ENCODE measurements at regions not wholly inside any gene's neighbourhood (a gene's known extent, or its start where the extent isn't known, plus 50 kb on each side); places are given as distances from the start of the nearest gene placed in this dataset.

DNA sequence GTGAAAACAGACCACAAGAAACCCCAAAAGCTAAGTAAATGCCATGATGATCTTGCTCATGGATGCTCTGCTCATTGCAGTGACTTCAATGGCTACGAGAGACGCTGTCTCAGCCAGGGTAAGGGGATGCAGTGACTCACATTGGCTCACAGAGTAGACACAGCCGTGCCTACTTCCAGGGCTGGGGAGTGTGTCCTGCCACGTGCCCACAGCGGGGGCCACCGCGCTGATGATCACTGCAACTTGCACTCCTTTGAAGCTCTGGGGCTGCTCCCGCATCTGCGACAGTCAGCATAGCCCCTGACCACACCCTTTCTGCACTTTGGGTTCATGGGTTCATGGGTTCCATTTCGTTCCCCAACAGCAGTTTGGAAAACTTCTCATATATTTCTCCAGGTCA is 231.4 kb upstream of the RPL38 start:
- POLR2A ChIA-PET = no interaction called here
- Mint-ChIP-seq H3K36me3 (ENCODE audit: insufficient read depth, unreplicated experiment) (no peaks in the 10 kb centered on the region), H3K27ac (ENCODE audit: low read depth, unreplicated experiment) (no peak overlapping the region), H3K4me1 (ENCODE audit: insufficient read depth, unreplicated experiment) (no peaks in the 10 kb centered on the region), H3K4me3 (ENCODE audit: unreplicated experiment) (no peak overlapping the region), H3K9me3 (ENCODE audit: unreplicated experiment) (no peaks in the 10 kb centered on the region), H3K27me3 (ENCODE audit: insufficient read depth, unreplicated experiment) (peaks cover 66% of the 10 kb centered on the region)
- TF ChIP-seq, protein P1, sequence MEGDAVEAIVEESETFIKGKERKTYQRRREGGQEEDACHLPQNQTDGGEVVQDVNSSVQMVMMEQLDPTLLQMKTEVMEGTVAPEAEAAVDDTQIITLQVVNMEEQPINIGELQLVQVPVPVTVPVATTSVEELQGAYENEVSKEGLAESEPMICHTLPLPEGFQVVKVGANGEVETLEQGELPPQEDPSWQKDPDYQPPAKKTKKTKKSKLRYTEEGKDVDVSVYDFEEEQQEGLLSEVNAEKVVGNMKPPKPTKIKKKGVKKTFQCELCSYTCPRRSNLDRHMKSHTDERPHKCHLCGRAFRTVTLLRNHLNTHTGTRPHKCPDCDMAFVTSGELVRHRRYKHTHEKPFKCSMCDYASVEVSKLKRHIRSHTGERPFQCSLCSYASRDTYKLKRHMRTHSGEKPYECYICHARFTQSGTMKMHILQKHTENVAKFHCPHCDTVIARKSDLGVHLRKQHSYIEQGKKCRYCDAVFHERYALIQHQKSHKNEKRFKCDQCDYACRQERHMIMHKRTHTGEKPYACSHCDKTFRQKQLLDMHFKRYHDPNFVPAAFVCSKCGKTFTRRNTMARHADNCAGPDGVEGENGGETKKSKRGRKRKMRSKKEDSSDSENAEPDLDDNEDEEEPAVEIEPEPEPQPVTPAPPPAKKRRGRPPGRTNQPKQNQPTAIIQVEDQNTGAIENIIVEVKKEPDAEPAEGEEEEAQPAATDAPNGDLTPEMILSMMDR (IDR thresholded peaks at IDR 0.05; ENCODE audit: unreplicated experiment) = no peak
- CTCF ChIA-PET = no interaction called here
- intact Hi-C loops (cut with micrococcal nuclease) = no loop called here
- no TSS peak for BruUV-seq (replicated peaks)
- DNase-seq (ENCODE audit: unreplicated experiment) = no peak

DNA sequence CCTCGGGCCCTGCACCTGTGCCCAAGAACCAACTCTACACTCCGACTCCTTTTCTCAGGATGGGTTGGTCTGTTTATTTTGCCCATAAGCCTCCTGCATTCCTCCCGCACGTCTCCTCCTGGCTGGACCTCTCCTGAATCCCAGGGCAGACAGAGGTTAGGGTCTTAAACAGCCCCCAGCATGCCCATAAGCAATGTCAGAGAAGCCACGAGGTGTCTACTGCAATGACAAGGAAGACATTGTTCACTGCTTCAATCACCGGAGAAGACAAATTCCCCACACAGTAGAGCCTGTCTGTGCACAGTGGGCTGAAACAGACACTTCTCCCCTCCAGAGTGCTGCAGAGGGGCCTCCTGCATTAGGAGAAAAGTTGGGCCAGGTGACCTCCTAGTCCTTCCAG is 230.6 kb upstream of the RPL38 start:
- ChIA-PET POLR2A (no interaction called here), CTCF (no interaction called here)
- no peaks in the 10 kb centered on the region for H3K9me3 Mint-ChIP-seq (ENCODE audit: unreplicated experiment)
- no TSS peak for BruUV-seq (replicated peaks)
- H3K36me3 Mint-ChIP-seq (ENCODE audit: insufficient read depth, unreplicated experiment) = no peaks in the 10 kb centered on the region
- intact Hi-C loops (cut with micrococcal nuclease) = no loop called here
- no peak overlapping the region for H3K4me3 Mint-ChIP-seq (ENCODE audit: unreplicated experiment)
- TF ChIP-seq, protein P1 (IDR thresholded peaks at IDR 0.05; ENCODE audit: unreplicated experiment) = no peak
- no peaks in the 10 kb centered on the region for H3K4me1 Mint-ChIP-seq (ENCODE audit: insufficient read depth, unreplicated experiment)
- DNase-seq (ENCODE audit: unreplicated experiment) = no peak
- H3K27ac Mint-ChIP-seq (ENCODE audit: low read depth, unreplicated experiment) = no peak overlapping the region
- H3K27me3 Mint-ChIP-seq (ENCODE audit: insufficient read depth, unreplicated experiment) = peaks cover 66% of the 10 kb centered on the region

DNA sequence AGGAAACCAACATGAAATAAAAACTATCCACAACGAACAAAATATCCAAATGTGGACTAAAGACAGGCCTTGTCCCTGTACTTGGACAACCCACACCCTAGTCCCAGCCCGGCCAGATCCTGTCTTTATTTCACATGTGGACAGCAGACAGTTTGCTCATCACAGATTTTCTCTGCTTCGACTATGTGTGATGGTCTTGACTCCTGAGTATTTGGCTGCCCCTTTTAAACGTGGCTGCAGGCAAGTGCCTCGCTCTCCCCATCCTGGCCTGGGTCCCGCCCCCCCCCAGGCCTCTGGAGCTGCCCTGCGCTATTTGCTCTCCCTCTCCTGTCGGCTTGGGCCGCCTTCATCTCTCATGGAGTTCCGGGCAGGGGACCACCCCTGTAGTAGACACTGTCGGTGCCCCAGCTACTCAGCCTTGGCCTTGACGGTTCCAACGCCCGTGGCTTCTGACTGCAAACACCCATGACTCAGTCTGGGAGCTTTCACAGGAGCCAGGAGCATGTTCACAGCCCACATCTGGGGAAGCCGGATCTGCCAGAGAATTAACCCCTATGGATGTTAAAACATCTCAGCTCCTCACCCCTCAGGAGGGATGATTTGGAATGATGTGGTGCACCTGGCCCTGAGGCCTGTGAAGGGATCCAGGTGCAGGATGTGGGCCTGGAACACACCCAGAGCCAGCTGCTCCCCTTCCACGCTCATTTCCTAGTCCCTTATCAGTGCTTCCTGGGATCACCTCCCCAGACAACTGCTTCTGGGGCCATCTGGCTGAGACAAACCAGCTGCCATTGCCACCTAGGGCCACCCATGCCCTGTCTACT is 229.7 kb upstream of the RPL38 start:
- no TSS peak for BruUV-seq (replicated peaks)
- CTCF ChIA-PET = no interaction called here
- H3K4me1 Mint-ChIP-seq (ENCODE audit: insufficient read depth, unreplicated experiment) = no peaks in the 10 kb centered on the region
- no peaks in the 10 kb centered on the region for H3K36me3 Mint-ChIP-seq (ENCODE audit: insufficient read depth, unreplicated experiment)
- intact Hi-C loops (cut with micrococcal nuclease) = no loop called here
- peaks cover 66% of the 10 kb centered on the region for H3K27me3 Mint-ChIP-seq (ENCODE audit: insufficient read depth, unreplicated experiment)
- no peak overlapping the region for H3K4me3 Mint-ChIP-seq (ENCODE audit: unreplicated experiment)
- POLR2A ChIA-PET = no interaction called here
- no peaks in the 10 kb centered on the region for H3K9me3 Mint-ChIP-seq (ENCODE audit: unreplicated experiment)
- no peak overlapping the region for H3K27ac Mint-ChIP-seq (ENCODE audit: low read depth, unreplicated experiment)
- TF ChIP-seq, protein P1 (IDR thresholded peaks at IDR 0.05; ENCODE audit: unreplicated experiment) = no peak
- no peak for DNase-seq (ENCODE audit: unreplicated experiment)

DNA sequence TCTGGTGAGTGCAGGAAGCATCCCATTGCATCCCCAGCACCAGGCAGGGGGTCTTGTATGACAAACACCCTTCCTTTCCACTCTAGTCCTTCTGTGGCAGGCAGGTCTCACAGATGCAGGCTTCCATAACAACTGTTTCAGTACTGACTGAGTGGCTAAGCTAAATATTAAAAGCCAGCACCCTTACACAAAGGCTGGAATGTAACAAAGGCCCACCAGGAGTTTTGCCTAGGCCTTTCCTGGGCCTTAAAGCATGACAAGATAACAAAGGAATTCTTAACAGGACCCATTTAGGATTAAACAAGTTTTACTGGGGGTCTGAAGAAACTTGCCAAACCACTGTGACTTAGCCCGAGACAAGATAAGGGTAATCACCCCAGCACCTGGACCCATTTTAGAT is 228.9 kb upstream of the RPL38 start:
- H3K27me3 Mint-ChIP-seq (ENCODE audit: insufficient read depth, unreplicated experiment) = peaks cover 64% of the 10 kb centered on the region
- no peaks in the 10 kb centered on the region for H3K4me1 Mint-ChIP-seq (ENCODE audit: insufficient read depth, unreplicated experiment)
- H3K36me3 Mint-ChIP-seq (ENCODE audit: insufficient read depth, unreplicated experiment) = peaks cover under 1% of the 10 kb centered on the region
- intact Hi-C loops (cut with micrococcal nuclease) = no loop called here
- TF ChIP-seq, protein P1 (IDR thresholded peaks at IDR 0.05; ENCODE audit: unreplicated experiment) = no peak
- ChIA-PET CTCF (no interaction called here), POLR2A (no interaction called here)
- no peak overlapping the region for H3K4me3 Mint-ChIP-seq (ENCODE audit: unreplicated experiment)
- BruUV-seq (replicated peaks) = no TSS peak
- H3K9me3 Mint-ChIP-seq (ENCODE audit: unreplicated experiment) = no peaks in the 10 kb centered on the region
- no peak for DNase-seq (ENCODE audit: unreplicated experiment)
- no peak overlapping the region for H3K27ac Mint-ChIP-seq (ENCODE audit: low read depth, unreplicated experiment)
